ENCODE measurements at regions not wholly inside any gene's neighbourhood (a gene's known extent, or its start where the extent isn't known, plus 50 kb on each side); places are given as distances from the start of the nearest gene placed in this dataset.
"Not testable (repeated sequence)": the region's sequence is repeated elsewhere in the genome, so short reads cannot be mapped to it uniquely, and the experiment has no call there.

GRCh38 chr3:177460047-177460446 lies 262.8 kb upstream of the TBL1XR1 start:
- no peak overlapping the region for H3K27ac ChIP-seq
- H3K9me3 ChIP-seq (ENCODE audit: insufficient read depth, low read depth), result peaks cover 32% of the 10 kb centered on the region
- no peaks in the 10 kb centered on the region for H4K20me1 ChIP-seq (ENCODE audit: insufficient read depth)
- TF ChIP-seq EZH2 (IDR thresholded peaks at IDR 0.05; ENCODE audit: low read depth) (no peak), CTCF (conservative IDR thresholded peaks at IDR 0.05) (no peak)
- no peaks in the 10 kb centered on the region for H3K9me2 ChIP-seq (ENCODE audit: insufficient read depth)
- H3K4me3 ChIP-seq, result no peak overlapping the region
- H3K36me3 ChIP-seq (ENCODE audit: low read depth), result 0 out of 2 replicates have a peak, but pooled peaks cover 5% of the 10 kb centered on the region
- peaks cover 10% of the 10 kb centered on the region; the same call in 1 of the 2 replicates for H3F3A ChIP-seq (ENCODE audit: insufficient read depth, low read depth)
- BruUV-seq (replicated peaks), result no TSS peak
- no peak overlapping the region for H2AFZ ChIP-seq
- POLR2A ChIA-PET (ENCODE audit: unreplicated experiment), result interaction anchor here (0.6 kb wide), 1 partner anchor 55 kb away, joined by 5 read pairs; no protein-coding TSS in a partner anchor
- no peak overlapping the region for H3K4me2 ChIP-seq
- CTCF ChIA-PET, result no interaction called here
- no peaks in the 10 kb centered on the region for H3K79me2 ChIP-seq (ENCODE audit: low read depth)
- DNase-seq, result no peak
- intact Hi-C loops (cut with micrococcal nuclease; ENCODE audit: unreplicated experiment), result no loop called here
- H3K4me1 ChIP-seq (replicated peaks; ENCODE audit: insufficient read depth), result no peaks in the 10 kb centered on the region; the same call in 1 of the 2 replicates
- H3K27me3 ChIP-seq (ENCODE audit: insufficient read depth, low read depth), result no peaks in the 10 kb centered on the region

GRCh38 chr3:177461765-177462164 lies 264.5 kb upstream of the TBL1XR1 start:
- ChIA-PET POLR2A (ENCODE audit: unreplicated experiment) (interaction anchor here (0.5 kb wide), 1 partner anchor 1752 kb away, joined by 5 read pairs; no protein-coding TSS in a partner anchor), CTCF (no interaction called here)
- Histone ChIP-seq H3K4me1 (replicated peaks; ENCODE audit: insufficient read depth) (no peaks in the 10 kb centered on the region; the same call in 1 of the 2 replicates), H3K27ac (no peak overlapping the region), H3K4me3 (no peak overlapping the region; the same call in 1 of the 2 replicates), H3K4me2 (no peak overlapping the region), H3K36me3 (ENCODE audit: low read depth) (0 out of 2 replicates have a peak, but pooled peaks cover 5% of the 10 kb centered on the region), H2AFZ (no peak overlapping the region), H3K9me3 (ENCODE audit: insufficient read depth, low read depth) (peaks cover 25% of the 10 kb centered on the region), H3F3A (ENCODE audit: insufficient read depth, low read depth) (peaks cover 8% of the 10 kb centered on the region; the same call in 1 of the 2 replicates), H4K20me1 (ENCODE audit: insufficient read depth) (no peaks in the 10 kb centered on the region), H3K9me2 (ENCODE audit: insufficient read depth) (no peaks in the 10 kb centered on the region), H3K79me2 (ENCODE audit: low read depth) (no peaks in the 10 kb centered on the region), H3K27me3 (ENCODE audit: insufficient read depth, low read depth) (no peaks in the 10 kb centered on the region)
- DNase-seq, result no peak
- no TSS peak for BruUV-seq (replicated peaks)
- no peak for TF ChIP-seq EZH2 (IDR thresholded peaks at IDR 0.05; ENCODE audit: low read depth)
- no peak for TF ChIP-seq CTCF (conservative IDR thresholded peaks at IDR 0.05)
- intact Hi-C loops (cut with micrococcal nuclease; ENCODE audit: unreplicated experiment), result no loop called here

- H3K36me3 ChIP-seq (ENCODE audit: low read depth); intact Hi-C loops (cut with micrococcal nuclease; ENCODE audit: unreplicated experiment); H3K79me2 ChIP-seq (ENCODE audit: low read depth); H4K20me1 ChIP-seq (ENCODE audit: insufficient read depth); H3K4me2 ChIP-seq; H2AFZ ChIP-seq; H3K27ac ChIP-seq; H3F3A ChIP-seq (ENCODE audit: insufficient read depth, low read depth); H3K9me2 ChIP-seq (ENCODE audit: insufficient read depth); H3K4me1 ChIP-seq (replicated peaks; ENCODE audit: insufficient read depth); H3K27me3 ChIP-seq (ENCODE audit: insufficient read depth, low read depth); DNase-seq; BruUV-seq (replicated peaks); POLR2A ChIA-PET (ENCODE audit: unreplicated experiment); H3K4me3 ChIP-seq; CTCF ChIA-PET: not testable (repeated sequence)
- peaks cover 22% of the 10 kb centered on the region for H3K9me3 ChIP-seq (ENCODE audit: insufficient read depth, low read depth)
Observed at GRCh38 chr3:177463341-177463740, 266.1 kb upstream of the TBL1XR1 start.

GRCh38 chr3:177463863-177464262 lies 266.6 kb upstream of the TBL1XR1 start:
- BruUV-seq (replicated peaks), result no TSS peak
- ChIA-PET POLR2A (ENCODE audit: unreplicated experiment) (no interaction called here), CTCF (no interaction called here)
- intact Hi-C loops (cut with micrococcal nuclease; ENCODE audit: unreplicated experiment), result no loop called here
- Histone ChIP-seq H3K27me3 (ENCODE audit: insufficient read depth, low read depth) (no peaks in the 10 kb centered on the region), H3K9me2 (ENCODE audit: insufficient read depth) (no peaks in the 10 kb centered on the region), H2AFZ (no peak overlapping the region), H3K4me1 (replicated peaks; ENCODE audit: insufficient read depth) (peaks cover 7% of the 10 kb centered on the region; the same call in 1 of the 2 replicates), H3K4me2 (no peak overlapping the region), H3K27ac (no peak overlapping the region), H3K36me3 (ENCODE audit: low read depth) (no peaks in the 10 kb centered on the region), H3K79me2 (ENCODE audit: low read depth) (no peaks in the 10 kb centered on the region), H3K9me3 (ENCODE audit: insufficient read depth, low read depth) (peaks cover 20% of the 10 kb centered on the region), H3F3A (ENCODE audit: insufficient read depth, low read depth) (no peaks in the 10 kb centered on the region), H3K4me3 (no peak overlapping the region), H4K20me1 (ENCODE audit: insufficient read depth) (no peaks in the 10 kb centered on the region)
- DNase-seq, result no peak
- TF ChIP-seq EZH2 (IDR thresholded peaks at IDR 0.05; ENCODE audit: low read depth) (no peak), CTCF (conservative IDR thresholded peaks at IDR 0.05) (no peak)

All from PC-9 (cell line).